ENCODE measurements at regions not wholly inside any gene's neighbourhood (a gene's known extent, or its start where the extent isn't known, plus 50 kb on each side); places are given as distances from the start of the nearest gene placed in this dataset.

DNA sequence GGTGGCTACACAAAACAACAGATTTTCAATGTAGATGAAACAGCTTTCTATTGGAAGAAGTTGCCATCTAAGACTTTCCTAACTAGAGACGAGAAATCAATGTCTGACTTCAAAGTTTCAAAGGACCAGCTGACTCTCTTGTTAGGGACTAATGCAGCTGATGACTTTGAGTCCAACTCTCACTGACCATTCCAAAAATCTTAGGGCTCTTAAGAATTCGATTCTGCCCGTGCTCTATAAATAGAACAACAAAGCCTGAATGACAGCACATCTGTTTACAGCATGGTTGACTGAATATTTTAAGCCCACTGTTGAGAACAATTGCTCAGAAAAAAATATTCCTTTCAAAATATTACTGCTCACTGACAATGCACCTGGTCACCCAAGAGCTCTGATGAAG lies 202.4 kb upstream of the PRICKLE2 start:
- in situ Hi-C loops (cut with MboI; ENCODE audit: low pct_unique_long_range_greater_than_20kb, low sequenced_read_pairs, unreplicated experiment): no loop called here
- no peak for DNase-seq (ENCODE audit: low spot score)
- TF ChIP-seq CTCF (IDR thresholded peaks at IDR 0.05; ENCODE audit: extremely low read depth, insufficient read depth, missing control alignments): no peak

DNA sequence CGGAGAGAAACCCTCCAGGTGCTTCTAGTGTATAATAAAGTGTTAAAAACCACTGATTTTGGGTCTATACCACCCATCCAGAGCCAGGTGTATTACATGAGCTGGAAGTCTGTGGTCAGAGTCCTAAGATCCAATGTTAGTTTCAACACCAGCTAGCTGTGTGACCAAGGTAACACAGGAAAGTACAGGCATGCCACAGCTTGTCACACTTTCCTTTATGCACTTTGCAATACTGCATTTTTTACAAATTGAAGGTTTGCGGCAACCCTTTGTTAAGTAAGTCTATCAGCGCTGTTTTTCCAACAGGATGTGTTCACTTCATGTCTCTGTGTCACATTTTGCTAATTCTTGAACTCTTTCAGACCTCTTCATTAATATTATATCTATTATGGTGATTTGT lies 201.3 kb upstream of the PRICKLE2 start:
- in situ Hi-C loops (cut with MboI; ENCODE audit: low pct_unique_long_range_greater_than_20kb, low sequenced_read_pairs, unreplicated experiment): no loop called here
- DNase-seq (ENCODE audit: low spot score): no peak
- no peak for TF ChIP-seq CTCF (IDR thresholded peaks at IDR 0.05; ENCODE audit: extremely low read depth, insufficient read depth, missing control alignments)

DNA sequence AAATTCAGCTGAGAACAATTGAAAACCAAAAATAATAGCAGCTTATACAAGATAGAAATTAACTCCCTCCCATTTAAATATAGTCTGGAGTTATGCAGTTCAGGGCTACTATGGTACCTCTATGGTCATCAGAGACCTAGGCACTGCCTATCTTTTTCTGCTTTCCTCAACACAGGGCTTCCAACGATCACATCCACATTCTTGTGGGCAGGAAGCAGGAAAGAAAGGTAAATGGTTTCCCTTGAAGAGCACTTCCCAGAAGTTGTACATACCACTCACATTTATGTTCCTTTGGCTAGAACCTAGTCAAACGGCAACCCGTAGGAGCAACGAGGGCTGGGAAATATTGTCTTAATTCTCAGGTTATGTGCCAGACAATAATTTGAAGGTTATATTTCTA lies 197.7 kb upstream of the PRICKLE2 start:
- TF ChIP-seq CTCF (IDR thresholded peaks at IDR 0.05; ENCODE audit: extremely low read depth, insufficient read depth, missing control alignments): no peak
- no peak for DNase-seq (ENCODE audit: low spot score)
- in situ Hi-C loops (cut with MboI; ENCODE audit: low pct_unique_long_range_greater_than_20kb, low sequenced_read_pairs, unreplicated experiment): no loop called here

DNA sequence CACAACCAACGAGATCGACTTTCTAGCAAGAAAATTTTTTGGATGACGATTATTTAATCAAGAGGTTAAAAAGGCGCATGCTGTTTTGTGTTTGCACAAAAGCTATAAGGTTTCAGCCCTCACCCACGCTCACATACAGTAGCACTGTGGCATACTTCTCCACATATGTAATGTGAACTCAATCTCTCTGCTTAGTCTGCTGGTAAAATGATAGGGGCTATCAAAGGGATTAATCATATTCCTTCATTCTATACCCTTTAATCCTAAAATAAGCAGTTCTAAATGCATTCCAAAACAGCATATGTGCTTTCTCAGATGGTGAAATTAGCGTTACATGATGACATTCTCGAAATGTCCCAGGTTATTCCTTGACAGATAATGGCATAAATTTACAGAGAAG lies 196.9 kb upstream of the PRICKLE2 start:
- no peak for DNase-seq (ENCODE audit: low spot score)
- in situ Hi-C loops (cut with MboI; ENCODE audit: low pct_unique_long_range_greater_than_20kb, low sequenced_read_pairs, unreplicated experiment): no loop called here
- TF ChIP-seq CTCF (IDR thresholded peaks at IDR 0.05; ENCODE audit: extremely low read depth, insufficient read depth, missing control alignments): no peak

DNA sequence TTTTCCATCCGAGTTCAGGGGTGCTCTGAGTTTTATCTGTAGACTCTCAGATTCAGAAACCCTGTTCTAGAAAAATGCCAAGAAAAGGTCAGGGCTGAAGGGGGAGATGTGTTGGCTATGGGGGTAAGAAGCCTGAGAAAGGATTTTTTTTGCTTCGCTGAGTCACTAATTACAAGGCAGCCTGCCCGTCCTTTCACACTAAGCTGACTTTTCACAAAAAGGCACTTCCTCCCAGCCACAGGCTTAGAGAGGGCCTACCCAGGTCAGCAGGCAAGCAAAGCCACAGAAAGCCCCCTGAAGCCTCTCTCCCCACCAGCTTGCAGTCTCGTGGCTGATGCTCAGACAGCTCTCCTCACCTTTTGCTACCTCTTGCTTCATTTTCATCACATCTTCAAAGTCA lies 192.6 kb upstream of the PRICKLE2 start:
- DNase-seq (ENCODE audit: low spot score): no peak
- TF ChIP-seq CTCF (IDR thresholded peaks at IDR 0.05; ENCODE audit: extremely low read depth, insufficient read depth, missing control alignments): no peak
- in situ Hi-C loops (cut with MboI; ENCODE audit: low pct_unique_long_range_greater_than_20kb, low sequenced_read_pairs, unreplicated experiment): no loop called here

DNA sequence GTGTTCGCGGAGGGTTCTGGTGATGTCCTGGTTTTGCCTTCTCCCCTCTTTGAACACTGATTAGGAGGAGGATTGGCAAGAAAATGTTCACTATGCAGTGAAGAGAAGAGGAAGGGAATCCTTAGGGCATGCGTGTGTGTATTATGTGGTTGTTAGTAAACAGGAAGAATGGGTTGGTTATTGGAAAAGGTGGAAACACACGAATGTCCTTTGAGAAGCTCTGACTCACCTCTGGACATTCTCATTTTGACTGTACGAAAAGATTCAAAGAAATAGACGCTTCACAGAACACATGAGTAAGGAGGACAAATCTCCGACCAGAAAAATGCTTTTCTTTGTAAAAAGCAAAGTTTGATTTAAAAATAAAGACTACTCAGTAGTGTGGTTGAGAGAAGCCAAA lies 188.8 kb upstream of the PRICKLE2 start:
- in situ Hi-C loops (cut with MboI; ENCODE audit: low pct_unique_long_range_greater_than_20kb, low sequenced_read_pairs, unreplicated experiment): no loop called here
- TF ChIP-seq CTCF (IDR thresholded peaks at IDR 0.05; ENCODE audit: extremely low read depth, insufficient read depth, missing control alignments): no peak

GRCh38 chr3:64411101-64411500 lies 185.8 kb upstream of the PRICKLE2 start:
- no peak for DNase-seq (ENCODE audit: low spot score)
- in situ Hi-C loops (cut with MboI; ENCODE audit: low pct_unique_long_range_greater_than_20kb, low sequenced_read_pairs, unreplicated experiment): no loop called here
- TF ChIP-seq CTCF (IDR thresholded peaks at IDR 0.05; ENCODE audit: extremely low read depth, insufficient read depth, missing control alignments): no peak

More for the DNA sequence above, 188.8 kb upstream of the PRICKLE2 start:
- no peak for DNase-seq (ENCODE audit: low spot score)
